MCF 10A (cell line): ENCODE measurements at regions not wholly inside any gene's neighbourhood (a gene's known extent, or its start where the extent isn't known, plus 50 kb on each side); places are given as distances from the start of the nearest gene placed in this dataset.

Experiments used
- BruUV-seq: library from RNA; stranded (reverse); fragments of 400-500 nt; replicated peaks from 2 replicates; lab custom pipeline; 2021; lab: Mats Ljungman, UMichigan
- CTCF ChIA-PET: fragments of 300-600 bp; sonication (Branson Sonifier 250); formaldehyde crosslinking; extraction: SDS; loops from one replicate; lab custom pipeline; 2021; ENCODE audit warnings: antibody characterized with exemption, inconsistent platforms; lab: Yijun Ruan, JAX
- POLR2A ChIA-PET: fragments of 300-600, 350-650 bp; sonication (Branson Sonifier 250); formaldehyde crosslinking; extraction: SDS; loops from one replicate; lab custom pipeline; 2020; ENCODE audit warnings: antibody characterized with exemption, inconsistent platforms; lab: Yijun Ruan, JAX
- DNase-seq: peaks from one replicate; pipeline ENCODE4 v3.0.0-alpha.2; 2018; ENCODE audit not compliant: unreplicated experiment
- H3K27ac Mint-ChIP-seq: one replicate; pipeline ENCODE4 v1.8.0; 2022; ENCODE audit warnings: mild to moderate bottlenecking, low read depth, mixed read lengths; ENCODE audit not compliant: unreplicated experiment
- H3K27me3 Mint-ChIP-seq: one replicate; pipeline ENCODE4 v1.8.0; 2022; ENCODE audit warnings: mixed read lengths; ENCODE audit not compliant: insufficient read depth, unreplicated experiment
- H3K36me3 Mint-ChIP-seq: one replicate; pipeline ENCODE4 v1.8.0; 2022; ENCODE audit warnings: mild to moderate bottlenecking, moderate library complexity, mixed read lengths; ENCODE audit not compliant: insufficient read depth, unreplicated experiment
- H3K4me1 Mint-ChIP-seq: one replicate; pipeline ENCODE4 v1.8.0; 2022; ENCODE audit warnings: mixed read lengths; ENCODE audit not compliant: insufficient read depth, unreplicated experiment
- H3K4me3 Mint-ChIP-seq: one replicate; pipeline ENCODE4 v1.8.0; 2022; ENCODE audit warnings: mild to moderate bottlenecking, moderate library complexity, mixed read lengths; ENCODE audit not compliant: unreplicated experiment
- H3K9me3 Mint-ChIP-seq: one replicate; pipeline ENCODE4 v1.8.0; 2022; ENCODE audit warnings: mixed read lengths; ENCODE audit not compliant: unreplicated experiment
- CTCF ChIP-seq: fragments of 200-600 bp; IDR thresholded peaks from one replicate; pipeline ENCODE4 v1.8.0; 2022; ENCODE audit warnings: antibody characterized with exemption, mild to moderate bottlenecking; ENCODE audit not compliant: unreplicated experiment
- intact Hi-C: fragments of 100-400 bp; cut with micrococcal nuclease; formaldehyde crosslinking; loops from 2 replicates; pipeline ENCODE4 v1.14.1; 2022

DNA sequence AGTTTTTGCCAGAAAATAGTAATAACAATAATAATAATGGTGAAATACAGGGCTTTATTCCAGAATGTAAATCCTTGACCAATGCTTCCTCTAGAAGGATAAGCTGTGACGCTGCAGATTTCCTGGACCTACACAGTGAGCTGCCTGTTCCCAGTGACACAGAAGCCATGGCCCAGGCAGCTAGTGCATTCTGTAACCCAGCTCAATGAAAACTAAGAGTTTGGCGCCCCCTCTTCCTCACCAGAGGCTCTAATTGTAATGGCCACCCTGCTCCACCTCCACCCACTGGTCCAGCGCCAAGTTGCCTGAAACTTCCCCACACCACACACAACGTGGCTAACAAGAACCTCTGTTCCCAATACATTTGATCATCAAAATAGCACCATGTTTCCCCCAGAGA lies 248.1 kb downstream of the CETN3 start:
- POLR2A ChIA-PET = no interaction called here
- no peak for TF ChIP-seq CTCF
- no peaks in the 10 kb centered on the region for H3K36me3 Mint-ChIP-seq
- H3K27ac Mint-ChIP-seq = no peak overlapping the region
- BruUV-seq = no TSS peak
- H3K4me3 Mint-ChIP-seq = no peak overlapping the region
- CTCF ChIA-PET = interaction anchor here (0.6 to 0.9 kb wide), 3 partner anchors 42 to 1430 kb away, joined by 3 read pairs; no protein-coding TSS in a partner anchor
- no peaks in the 10 kb centered on the region for H3K9me3 Mint-ChIP-seq
- peaks cover 5% of the 10 kb centered on the region for H3K4me1 Mint-ChIP-seq
- no peaks in the 10 kb centered on the region for H3K27me3 Mint-ChIP-seq
- DNase-seq = peak; percentile 59
- intact Hi-C loops = no loop called here

GRCh38 chr5:90158131-90158530 lies 251.4 kb downstream of the CETN3 start:
- BruUV-seq = no TSS peak
- H3K9me3 Mint-ChIP-seq = no peaks in the 10 kb centered on the region
- POLR2A ChIA-PET = no interaction called here
- no peak overlapping the region for H3K27ac Mint-ChIP-seq
- no peak for DNase-seq
- peaks cover 5% of the 10 kb centered on the region for H3K4me1 Mint-ChIP-seq
- intact Hi-C loops = no loop called here
- CTCF ChIA-PET = interaction anchor here (0.7 kb wide), 1 partner anchor 16 kb away, joined by 3 read pairs; no protein-coding TSS in a partner anchor
- no peak for TF ChIP-seq CTCF
- no peaks in the 10 kb centered on the region for H3K27me3 Mint-ChIP-seq
- no peaks in the 10 kb centered on the region for H3K36me3 Mint-ChIP-seq
- no peak overlapping the region for H3K4me3 Mint-ChIP-seq

DNA sequence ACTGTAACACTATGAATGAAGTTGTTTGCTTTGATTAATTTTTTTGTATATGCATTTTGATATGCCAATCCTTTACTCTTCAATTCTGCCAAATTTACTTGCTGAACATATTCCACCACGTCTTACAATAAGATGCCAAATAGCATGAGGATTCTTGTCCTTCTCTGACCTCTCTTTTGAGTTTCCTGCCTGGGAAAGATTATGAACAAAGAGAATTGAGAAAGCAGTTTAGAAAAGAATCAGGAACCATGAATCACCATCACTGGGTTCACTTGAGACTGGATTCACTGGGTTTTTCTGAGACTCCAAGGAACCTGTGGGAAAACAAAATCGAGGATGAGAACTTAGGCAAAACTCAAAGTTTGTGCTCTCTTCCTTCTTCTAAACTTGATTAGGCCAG lies 256.5 kb downstream of the CETN3 start:
- no peaks in the 10 kb centered on the region for H3K27me3 Mint-ChIP-seq
- no peak overlapping the region for H3K27ac Mint-ChIP-seq
- no peak for TF ChIP-seq CTCF
- H3K4me1 Mint-ChIP-seq = no peaks in the 10 kb centered on the region
- intact Hi-C loops = no loop called here
- DNase-seq = no peak
- no peaks in the 10 kb centered on the region for H3K36me3 Mint-ChIP-seq
- peaks cover 2% of the 10 kb centered on the region for H3K9me3 Mint-ChIP-seq
- no peak overlapping the region for H3K4me3 Mint-ChIP-seq
- no TSS peak for BruUV-seq
- POLR2A ChIA-PET = no interaction called here
- CTCF ChIA-PET = no interaction called here

- Mint-ChIP-seq H3K27me3 (no peaks in the 10 kb centered on the region), H3K36me3 (no peaks in the 10 kb centered on the region), H3K4me1 (no peaks in the 10 kb centered on the region), H3K9me3 (peaks cover 7% of the 10 kb centered on the region), H3K4me3 (no peak overlapping the region), H3K27ac (peak overlapping the region; percentile 0)
- POLR2A ChIA-PET = no interaction called here
- no peak for TF ChIP-seq CTCF
- CTCF ChIA-PET = interaction anchor here (0.6 kb wide), 1 partner anchor 242 kb away, joined by 3 read pairs; no protein-coding TSS in a partner anchor
- no peak for DNase-seq
- intact Hi-C loops = no loop called here
- BruUV-seq = no TSS peak
Measured at GRCh38 chr5:90144625-90145327, 264.8 kb downstream of the CETN3 start.
